HG03520 (cell line): ENCODE measurements at regions not wholly inside any gene's neighbourhood (a gene's known extent, or its start where the extent isn't known, plus 50 kb on each side); places are given as distances from the start of the nearest gene placed in this dataset.
"Not testable (repeated sequence)": the region's sequence is repeated elsewhere in the genome, so short reads cannot be mapped to it uniquely, and the experiment has no call there.

Experiments used
- ATAC-seq: cut with Tn5 transposase; IDR thresholded peaks from one replicate; pipeline ENCODE4 v1.9.1; 2021; ENCODE audit warnings: mild to moderate bottlenecking, moderate library complexity; ENCODE audit not compliant: unreplicated experiment

DNA sequence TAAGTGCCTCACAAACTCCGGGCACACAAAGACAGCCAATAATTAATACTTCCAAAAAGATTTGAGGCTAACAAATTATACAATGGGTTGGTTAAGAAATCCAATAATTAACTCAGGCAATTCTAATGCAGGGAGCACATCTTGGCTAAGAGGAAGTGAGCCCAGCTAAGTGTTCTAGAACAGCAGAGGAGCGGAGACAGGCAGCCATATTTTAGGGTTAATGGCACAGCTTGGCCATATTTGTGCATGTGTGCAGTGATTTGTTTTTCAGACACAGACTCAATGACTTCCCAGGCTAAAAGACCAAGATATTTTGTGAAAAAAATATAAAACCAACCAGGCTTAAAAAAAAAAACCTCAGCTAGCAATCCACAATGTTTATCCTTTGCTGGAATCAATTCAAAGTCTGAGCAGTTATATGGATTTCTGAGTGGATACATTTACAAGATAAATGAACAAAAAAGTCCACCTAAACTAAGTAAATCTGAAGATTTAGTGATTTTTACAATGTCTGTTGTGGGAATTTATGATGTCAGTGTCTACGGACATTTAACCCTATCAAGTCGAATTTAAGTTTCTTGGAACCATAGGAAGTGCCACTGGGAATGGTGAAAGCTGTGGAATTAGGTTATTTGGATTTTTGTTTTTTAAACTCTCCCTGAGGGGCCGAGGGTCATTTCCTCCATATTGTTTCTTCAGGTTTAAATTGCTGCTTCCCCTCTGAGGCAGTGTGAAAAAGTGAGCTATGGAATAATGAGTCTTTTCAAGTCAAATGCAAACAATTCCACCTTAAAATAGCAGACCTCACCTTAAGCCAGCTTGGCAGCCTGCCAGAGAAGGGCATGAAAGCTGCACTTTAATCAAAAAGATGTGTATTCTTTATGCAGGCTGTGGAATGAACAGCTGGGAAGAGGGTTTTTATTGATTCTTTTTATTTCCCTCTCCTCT lies 413.7 kb upstream of the TBL1XR1 start:
- ATAC-seq, result no peak

DNA sequence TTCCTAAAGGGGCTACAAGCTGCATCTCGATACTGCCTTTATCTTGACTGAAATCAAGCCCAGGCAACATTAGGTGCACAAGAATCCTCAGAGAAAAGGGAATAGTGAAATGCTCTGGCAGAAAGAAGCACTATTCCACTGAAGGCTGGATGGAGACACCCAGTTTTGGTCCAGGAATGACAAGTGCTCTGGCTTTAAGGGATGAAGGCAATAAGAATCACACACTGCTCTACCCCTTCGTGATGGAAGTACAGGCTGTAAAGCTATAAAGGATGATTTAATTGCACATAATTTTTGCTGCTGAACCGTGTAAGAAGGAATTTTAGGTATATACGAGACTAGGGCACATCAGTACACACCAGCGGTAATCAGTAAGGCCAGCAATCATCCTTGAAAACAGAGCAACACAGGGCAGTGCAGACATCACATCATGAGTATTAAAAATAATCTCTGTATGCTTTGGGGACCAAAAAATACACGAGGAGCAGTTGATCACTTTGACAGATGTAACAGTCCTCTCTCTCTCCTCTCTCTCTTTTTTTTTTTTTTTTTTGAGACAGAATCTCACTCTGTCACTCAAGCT lies 414.6 kb upstream of the TBL1XR1 start:
- ATAC-seq, result no peak

DNA sequence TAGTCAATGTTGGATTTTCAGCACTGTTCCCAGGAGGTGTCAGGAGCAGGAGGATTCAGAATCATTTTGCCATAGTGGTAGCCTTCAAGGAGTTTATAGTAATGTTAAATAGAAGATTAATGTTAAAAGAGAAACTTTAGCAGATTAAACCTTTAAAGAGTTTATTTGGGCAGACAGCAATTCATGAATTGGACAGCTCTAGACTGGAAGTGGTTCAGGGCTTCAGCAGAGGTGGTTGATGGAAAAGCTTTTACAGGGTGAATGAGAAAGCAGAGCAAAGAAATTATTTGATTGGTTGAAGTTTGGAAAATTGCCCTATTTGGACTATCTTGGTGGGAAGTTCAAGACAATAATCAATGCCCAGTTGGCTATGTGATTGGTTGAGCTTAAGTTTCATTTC lies 416.6 kb upstream of the TBL1XR1 start:
- no peak for ATAC-seq

DNA sequence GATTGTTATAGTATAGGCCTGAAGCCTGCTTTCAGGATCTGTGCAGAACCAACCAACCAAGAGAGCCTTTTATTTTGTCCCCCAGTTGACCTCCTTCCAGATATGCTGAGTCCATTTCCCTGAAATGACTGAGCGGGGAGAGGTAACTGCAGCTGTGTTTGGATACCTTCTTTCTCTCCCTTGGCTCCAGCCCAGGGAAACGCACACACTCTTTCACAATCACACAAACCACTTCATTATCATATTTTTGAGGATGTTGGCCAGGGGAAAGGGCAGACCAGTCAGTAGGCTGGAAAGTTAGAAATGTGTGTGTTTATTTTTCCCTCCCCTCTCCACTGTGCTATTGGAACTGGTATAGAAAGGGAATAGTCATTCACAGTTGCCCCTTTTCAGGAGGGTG lies 417.7 kb upstream of the TBL1XR1 start:
- ATAC-seq, result no peak

DNA sequence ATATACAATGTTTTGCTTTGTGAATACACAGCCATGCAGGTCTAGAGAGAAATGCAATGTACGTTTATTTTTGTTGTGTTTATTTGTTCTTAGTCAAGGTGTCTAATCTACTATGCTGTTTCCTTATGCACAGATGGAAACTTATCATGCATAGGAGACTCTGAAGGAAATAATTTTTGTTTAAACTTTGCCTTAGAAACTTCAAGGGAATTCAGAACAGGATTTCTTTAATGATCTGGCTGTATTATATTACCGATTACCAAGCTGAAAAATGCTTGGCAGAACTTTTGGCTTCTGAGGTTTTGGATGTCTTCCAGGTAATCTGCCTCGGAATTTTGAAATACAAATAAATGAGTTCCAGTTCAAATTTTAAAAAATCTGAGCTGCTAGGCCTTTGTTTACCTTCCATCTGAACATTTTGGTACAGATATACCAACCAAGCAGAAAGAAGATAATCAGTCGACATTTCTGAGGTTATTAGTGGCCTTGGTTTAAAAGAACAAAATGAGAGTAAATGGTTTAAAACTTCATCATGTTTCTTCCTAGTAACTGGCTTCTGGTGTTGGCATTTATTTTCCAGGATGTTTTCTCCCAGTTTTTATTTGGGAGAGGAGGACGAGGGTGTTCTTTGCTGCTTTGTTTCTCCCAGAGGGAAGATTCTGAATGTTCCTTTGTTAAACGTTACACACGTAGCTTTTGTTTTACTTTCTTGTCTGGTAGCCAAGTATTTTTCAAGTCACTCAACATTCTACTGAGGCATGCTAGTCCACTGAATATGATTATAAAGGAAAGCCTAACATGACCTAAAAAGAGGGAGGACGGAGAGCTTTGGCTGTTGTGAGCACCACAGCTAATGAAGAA lies 421.8 kb upstream of the TBL1XR1 start:
- no peak for ATAC-seq

DNA sequence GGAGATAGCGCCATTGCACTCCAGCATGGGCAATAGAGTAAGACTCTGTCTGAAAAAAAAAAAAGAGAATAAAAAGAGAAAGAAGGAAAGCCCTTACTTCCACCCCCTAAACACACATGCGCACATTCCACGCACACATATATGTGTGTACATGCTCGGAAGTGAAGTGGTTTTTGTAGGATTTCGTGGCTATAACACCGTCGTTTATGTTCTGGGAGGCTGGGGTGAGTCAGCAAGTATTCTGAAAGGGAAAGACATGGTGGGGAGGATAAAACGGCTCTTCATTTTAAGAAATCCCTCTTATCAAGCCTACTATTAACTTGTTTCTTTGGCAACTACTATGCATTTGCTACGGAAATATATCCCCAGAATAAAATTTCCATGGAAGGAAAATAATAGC lies 422.8 kb upstream of the TBL1XR1 start:
- ATAC-seq, result no peak

DNA sequence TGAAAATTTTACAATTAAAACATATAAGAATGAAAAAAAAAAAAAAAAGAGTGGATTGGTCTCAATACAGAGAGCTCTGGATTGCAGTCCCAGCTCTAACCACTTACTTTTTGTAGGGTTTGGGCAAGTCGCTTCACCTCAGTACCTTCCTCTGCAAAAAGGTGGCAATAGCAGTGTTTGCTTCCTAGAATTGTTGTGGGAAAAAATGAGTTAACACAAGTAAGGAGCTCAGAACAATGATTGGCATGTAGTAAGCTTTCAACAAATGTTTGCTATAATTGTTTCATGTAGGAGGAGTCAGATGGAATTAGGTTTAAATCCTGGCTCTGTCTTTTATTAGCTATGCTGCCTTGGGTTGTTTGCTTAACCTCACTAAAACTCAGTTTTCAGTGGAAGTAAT lies 425.2 kb upstream of the TBL1XR1 start:
- ATAC-seq, result no peak

DNA sequence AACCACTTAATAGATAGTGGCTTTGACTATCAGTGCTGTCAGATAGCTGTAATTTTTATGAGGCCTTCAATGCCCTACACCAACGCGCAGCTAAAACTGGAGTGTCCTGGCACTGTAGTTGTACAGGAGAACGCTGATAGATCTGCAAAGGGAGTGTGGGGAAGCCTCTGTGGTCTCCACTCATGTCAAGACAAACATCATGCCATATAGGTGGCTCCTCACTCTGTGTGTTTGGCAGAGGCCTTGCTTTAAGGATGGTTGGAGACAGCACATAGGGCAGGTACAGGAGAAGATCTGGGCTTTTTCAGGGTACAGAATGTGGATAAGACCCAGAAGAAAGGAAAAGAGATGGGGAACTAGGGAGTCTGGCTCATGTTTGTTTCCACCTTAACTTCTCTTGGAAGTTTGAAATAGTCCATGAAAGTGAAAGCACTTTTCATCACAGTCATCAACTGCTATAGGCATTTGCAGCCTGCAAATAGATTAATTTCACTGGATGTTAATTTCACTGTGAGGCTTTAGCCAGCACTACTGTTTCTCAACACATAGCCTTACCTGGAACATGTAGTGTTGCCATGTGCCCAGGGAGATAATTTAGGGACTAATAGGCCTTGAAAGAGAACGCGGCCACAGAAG lies 425.8 kb upstream of the TBL1XR1 start:
- no peak for ATAC-seq

DNA sequence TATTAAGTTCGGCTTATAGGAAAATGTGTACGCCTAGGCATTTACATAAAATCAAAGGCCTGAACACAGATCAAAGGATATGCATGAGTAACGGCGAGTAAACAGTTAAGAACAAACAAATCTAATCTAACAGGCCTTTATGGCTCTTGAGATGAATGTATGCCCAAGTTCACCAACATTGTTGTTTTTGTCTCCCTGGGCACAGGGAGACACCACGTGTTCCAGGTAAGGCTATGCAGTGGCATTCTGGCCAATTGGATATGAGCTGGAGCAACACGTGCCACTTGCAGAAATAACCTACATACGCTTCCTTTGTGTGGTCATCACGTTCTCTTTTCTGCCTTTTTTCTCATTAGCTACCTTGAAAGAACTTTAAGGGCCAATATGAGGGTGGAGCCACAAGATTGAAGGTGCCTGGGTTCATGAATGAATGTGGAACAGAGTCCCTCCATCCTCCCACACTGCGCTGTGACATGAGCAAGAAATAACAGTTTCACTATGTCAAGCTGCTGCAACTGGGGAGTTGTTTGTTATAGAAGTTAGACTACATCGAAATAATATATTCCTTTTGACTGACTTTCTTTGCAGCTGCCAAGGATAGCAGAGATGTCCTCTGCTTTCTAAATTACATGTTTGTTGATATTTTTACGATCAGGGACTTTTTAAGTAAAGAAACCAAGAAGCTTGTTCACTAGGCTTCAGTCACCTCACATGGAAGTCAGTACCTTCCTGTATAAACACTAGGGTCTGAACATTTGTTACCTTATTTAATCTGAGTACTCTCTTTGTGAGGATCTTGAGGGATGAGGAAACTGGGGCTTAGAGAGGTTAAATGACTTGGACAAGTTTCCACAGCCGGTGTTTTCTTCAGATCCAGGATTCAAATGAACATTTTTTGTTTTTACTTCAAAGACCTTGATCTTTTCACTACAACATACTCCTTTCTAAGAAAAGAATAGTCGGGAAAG lies 427.5 kb upstream of the TBL1XR1 start:
- no peak for ATAC-seq

DNA sequence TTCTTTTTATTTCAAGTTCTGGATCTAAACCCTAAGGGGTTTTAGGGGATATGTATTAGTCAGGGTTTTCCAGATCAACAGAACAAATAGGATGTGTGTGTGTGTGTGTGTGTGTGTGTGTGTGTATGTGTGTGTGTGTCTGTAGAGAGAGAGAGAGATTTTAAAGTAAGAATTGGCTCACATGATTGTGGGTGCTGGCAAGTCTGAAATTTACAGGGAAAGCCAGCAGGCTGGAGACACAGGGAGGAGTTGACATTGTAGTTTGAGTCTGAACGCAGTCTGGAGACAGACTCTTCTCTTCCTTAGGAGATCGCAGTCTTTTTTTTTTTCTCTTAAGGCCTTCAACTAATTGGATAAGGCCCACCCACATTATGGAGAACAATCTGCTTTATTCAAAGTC lies 428.8 kb upstream of the TBL1XR1 start:
- no peak for ATAC-seq

DNA sequence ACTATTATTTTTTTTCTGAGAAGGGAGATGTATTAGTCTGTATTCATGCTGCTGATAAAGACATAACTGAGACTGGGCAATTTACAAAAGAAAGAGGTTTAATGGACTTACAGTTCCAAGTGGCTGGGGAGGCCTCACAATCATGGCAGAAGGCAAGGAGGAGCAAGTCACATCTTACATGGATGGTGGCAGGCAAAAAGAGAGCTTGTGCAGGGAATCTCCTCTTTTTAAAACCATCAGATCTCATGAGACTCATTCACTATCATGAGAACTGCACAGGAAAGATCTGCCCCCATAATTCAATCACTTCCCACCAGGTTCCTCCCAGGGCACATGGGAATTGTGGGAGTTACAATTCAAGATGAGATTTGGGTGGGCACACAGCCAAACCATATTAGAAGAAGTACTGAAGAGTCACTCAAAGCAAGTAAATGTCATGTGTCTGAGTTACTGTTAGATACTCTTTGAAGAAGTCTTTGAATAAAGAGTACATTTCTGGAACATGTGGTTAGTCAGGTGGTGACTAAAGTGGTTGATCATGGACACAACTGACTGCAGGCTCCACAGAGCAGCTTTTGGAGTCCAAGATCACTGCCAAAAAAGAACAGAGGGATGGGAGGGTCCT lies 430.9 kb upstream of the TBL1XR1 start:
- not testable (repeated sequence) for ATAC-seq

DNA sequence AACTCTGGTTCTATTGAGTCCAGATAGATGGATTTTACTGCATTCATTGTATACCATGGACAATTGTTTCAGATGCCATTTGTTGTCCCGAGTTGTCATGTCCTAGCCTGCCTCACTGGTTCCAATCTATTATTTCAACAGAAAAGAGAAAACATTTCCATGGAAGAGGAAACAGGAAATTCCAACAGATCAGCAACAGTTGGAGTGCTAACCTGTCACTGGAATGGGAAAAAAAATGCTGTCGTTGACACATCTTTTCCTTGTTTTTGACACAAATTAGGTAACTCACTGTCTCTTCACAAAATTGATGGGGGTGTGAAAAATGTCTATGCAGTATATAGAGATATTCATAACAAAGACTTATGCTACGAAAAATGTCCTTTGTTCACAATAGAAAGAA lies 432.0 kb upstream of the TBL1XR1 start:
- no peak for ATAC-seq

DNA sequence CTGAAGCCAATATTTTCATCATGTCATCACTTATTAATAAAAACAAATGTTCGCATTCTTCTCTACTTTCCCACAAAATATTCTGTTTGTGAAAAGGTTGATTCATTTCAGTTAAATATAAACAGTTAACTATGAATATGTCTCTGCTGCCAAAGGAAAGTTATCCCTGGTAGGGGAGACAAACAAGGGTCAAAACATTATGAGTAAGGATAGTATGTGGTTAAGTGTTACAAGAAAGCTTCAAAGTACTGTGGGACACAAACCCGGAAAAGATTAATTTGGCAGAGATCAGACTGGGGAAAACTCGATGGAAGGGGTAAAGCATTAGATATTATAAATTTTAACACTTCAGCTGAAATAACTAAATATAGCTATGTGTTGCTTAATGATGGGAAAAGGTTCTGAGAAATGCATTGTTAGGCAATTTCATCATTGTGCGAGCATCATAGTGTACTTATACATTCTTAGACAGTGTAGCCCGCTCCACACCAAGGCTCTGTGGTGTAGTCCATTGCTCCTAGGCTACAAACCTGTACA lies 436.5 kb upstream of the TBL1XR1 start:
- ATAC-seq, result no peak

DNA sequence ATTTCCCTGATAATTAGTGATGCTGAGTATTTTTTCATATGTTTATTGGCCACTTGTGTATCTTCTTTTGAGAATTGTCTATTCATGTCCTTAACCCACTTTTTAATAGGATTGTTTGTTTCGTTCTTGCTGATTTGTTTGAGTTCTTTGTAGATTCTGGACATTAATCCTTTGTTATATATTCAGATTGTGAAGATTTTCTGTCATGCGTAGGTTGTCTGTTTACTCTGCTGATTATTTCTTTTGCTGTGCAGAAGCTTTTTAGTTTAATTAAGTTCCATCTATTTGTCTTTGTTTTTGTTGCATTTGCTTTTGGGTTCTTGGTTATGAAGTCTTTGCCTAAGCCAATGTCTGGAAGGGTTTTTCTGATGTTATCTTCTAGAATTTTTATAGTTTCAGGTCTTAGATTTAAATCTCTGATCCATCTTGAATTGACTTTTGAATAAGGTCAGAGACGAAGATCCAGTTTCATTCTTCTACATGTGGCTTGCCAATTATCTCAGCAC lies 438.4 kb upstream of the TBL1XR1 start:
- ATAC-seq, result not testable (repeated sequence)

DNA sequence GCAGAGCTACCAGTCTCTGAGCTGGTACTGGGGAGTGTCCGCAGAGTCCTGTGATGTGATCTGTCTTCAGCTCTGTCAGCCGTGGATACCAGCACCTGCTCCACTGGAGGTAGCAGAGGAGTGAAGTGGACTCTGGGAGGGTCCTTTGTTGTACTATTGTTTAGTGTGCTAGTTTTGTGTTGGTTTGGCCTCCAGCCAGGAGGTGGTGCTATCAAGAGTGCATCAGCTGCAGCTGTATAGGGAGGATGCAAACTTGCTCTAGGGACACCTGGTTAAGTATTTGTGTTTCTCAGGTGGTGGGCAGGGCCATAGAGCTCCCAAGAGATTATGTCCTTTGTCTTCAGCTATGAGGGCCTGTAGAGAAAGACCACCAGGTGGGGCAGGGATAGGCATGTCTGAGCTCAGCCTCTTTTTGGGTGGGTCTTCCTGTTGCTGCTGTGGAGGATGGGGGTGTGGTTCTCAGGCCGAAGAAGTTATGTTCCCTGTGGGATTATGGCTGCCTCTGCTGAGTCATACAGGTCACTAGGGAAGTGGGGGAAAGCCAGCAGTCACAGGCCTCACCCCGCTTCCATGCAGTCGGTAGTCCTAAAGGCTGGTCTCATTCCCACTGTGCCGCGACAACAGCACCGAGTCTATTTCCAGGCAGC lies 443.2 kb upstream of the TBL1XR1 start:
- ATAC-seq, result no peak

DNA sequence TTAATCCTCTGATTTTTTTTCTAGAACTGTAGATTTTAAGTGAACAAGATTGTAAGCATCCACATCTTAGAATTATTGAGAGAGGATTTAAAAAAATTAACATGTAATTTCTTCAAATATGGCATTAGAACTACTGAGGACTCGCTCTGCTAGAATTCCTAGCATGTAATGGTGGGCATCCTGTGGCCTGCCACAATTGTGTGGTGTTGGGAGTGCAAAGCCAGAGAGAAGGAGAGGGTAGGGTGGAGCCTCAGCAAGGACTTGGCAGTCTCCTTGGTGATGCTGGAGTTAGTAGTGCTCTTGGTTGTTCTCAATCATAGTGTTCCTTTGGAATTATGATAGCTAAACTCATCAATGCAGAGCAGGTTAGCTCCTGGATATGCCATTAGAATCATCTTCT lies 443.9 kb upstream of the TBL1XR1 start:
- ATAC-seq, result no peak

DNA sequence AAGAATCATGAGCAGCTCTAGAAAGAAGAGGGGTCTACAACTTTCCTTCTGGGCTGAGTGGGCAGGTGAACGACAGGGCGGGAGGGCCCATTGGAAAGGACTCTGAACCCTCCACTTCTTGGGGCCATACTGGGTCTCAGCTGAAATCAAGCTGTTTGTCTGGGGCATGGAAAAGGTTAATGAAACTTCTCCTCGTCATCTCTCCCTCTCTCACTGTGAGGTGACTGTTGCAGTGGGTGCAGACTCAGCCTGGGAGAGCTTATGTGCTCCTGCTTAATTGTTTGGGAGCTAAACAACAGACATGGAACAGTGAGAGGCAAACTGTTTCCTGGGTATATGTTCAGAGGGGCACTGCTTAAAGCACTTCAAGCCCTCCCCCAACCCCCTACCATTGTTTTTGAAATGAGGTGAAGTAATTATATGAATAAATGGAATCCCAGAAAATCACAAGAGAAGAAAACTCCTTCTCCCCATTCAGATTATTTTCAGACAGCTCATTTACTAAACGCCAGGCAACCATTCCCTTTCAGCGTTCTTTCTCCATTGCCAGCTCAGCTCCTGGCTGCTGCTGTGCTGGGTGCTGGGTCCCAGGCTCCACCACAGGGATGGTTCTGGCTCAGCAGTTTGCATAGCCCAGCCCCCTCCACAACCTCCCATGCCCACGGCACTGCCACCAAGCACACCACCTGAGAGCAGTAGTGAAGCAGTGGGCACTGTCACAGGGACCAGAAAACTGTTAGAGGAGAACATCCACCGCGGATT lies 444.9 kb upstream of the TBL1XR1 start:
- ATAC-seq, result no peak

DNA sequence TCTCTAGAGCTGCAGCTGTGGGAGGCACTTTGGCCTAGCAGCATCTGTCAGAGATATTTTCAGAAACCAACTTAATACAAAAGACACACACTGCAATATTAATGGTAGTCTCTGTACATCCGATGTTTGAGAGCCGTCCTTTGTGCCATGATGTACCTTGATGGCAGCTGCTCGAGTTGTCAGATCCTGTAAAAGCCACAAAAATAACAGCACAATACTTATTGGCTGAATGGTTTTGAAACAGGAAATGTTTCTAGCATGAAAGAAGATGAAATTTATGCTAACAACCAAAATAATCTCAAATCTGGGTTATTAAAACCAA lies 445.5 kb upstream of the TBL1XR1 start:
- ATAC-seq, result no peak
